ENCODE measurements at regions not wholly inside any gene's neighbourhood (a gene's known extent, or its start where the extent isn't known, plus 50 kb on each side); places are given as distances from the start of the nearest gene placed in this dataset.

GRCh38 chr9:26296910-26297572, 595.6 kb downstream of the CAAP1 start:
- no peak for DNase-seq

DNA sequence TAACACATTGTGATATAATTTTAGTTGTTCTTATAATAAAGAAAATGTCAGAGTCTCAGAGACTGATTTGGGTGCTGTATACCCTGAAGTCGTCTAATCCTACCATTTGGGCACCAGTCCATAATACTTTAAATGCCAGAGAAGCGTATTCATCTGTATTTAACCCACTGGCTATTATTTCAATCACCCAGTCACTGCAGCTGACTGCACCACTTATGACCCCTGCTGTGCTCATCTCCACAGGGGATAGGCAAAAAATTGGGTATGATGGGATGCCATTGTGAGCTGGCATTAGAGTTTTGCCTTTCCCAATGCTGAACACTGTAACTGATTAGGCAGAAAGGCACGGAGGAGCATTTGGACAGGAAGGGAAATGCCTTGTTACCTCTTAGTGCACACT, 599.7 kb downstream of the CAAP1 start:
- DNase-seq: no peak

GRCh38 chr9:26271495-26272122, 593.4 kb upstream of the TUSC1 start:
- DNase-seq: no peak

- DNase-seq: no peak
Observed at GRCh38 chr9:26266146-26266793, 588.0 kb upstream of the TUSC1 start.

GRCh38 chr9:26264709-26265601, 586.7 kb upstream of the TUSC1 start:
- no peak for DNase-seq

DNA sequence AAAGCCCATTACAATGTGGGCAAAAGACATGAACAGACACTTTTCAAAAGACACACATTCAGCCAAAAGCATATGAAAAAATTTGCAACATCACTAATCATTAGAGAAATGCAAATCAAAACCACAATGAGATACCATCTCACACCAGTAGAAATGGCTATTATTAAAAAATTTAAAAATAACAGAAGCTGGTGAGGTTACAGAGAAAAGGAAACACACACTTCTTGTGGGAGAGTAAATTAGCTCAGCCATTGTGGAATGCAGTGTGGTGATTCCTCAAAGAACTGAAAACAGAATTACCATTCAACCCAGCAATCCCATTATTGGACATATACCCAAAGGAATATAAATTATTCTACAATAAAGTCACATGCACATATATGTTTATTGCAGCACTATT, 585.2 kb upstream of the TUSC1 start:
- DNase-seq: no peak

- DNase-seq: no peak
Observed at GRCh38 chr9:26262421-26263107, 584.3 kb upstream of the TUSC1 start.

DNA sequence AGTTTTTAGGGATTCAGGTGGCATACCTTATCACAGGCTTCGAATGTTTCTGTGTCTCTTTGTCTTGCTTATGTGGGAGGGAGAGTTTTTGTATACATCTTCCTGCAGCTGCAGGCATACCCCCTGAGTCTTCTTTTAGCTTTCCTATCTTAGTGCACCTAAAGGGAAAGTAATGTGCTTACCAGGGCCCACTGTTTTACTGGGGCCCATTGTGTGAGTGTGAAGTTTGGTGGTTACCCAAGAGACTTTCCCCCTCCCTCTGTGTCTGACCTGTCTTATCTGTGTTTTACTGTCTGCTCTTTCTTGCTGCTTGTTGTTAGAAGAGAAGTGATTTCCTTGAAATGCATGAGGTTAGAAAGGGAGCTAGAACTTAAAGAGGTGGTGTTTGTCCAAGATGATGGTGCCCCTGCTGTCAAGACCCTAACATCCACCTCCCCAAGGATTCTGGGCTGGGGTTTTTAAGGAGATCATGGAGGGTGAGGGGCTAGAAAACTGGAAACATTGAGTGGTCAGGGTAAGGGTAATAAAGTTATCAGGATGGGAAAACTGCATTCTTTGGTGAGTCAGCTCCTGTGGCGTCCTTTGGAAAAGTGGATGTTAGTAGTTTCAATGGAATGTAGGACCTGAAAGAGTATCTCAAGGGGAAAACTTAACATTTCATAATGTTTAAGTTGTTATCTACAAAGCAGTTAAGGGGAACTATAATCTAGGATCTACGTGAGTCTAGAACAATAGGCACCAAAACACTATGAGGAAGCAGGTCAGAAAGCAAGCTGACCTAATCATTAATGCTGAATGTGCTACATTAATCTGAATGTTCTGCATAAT, 583.5 kb upstream of the TUSC1 start:
- no peak for DNase-seq

DNA sequence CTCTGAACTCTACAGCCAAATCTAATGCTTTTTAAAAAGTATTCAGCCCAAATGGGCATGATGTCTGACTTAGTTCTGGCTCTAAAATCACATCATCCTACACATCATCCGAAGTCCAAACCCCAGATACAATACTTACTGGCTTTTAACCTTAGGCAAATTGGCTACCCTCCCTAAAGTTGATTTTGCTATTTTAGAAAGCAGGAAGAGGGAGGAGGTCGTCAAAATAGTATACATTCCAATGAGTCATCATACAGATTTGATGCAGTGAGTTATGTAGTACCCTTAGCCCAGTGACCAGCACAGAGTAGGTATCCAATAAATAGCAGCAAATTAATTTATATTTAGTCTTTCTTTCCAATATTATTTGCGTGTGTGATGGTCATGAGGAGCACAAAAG, 582.0 kb upstream of the TUSC1 start:
- no peak for DNase-seq

GRCh38 chr9:26247861-26248260, 569.6 kb upstream of the TUSC1 start:
- DNase-seq: no peak

DNA sequence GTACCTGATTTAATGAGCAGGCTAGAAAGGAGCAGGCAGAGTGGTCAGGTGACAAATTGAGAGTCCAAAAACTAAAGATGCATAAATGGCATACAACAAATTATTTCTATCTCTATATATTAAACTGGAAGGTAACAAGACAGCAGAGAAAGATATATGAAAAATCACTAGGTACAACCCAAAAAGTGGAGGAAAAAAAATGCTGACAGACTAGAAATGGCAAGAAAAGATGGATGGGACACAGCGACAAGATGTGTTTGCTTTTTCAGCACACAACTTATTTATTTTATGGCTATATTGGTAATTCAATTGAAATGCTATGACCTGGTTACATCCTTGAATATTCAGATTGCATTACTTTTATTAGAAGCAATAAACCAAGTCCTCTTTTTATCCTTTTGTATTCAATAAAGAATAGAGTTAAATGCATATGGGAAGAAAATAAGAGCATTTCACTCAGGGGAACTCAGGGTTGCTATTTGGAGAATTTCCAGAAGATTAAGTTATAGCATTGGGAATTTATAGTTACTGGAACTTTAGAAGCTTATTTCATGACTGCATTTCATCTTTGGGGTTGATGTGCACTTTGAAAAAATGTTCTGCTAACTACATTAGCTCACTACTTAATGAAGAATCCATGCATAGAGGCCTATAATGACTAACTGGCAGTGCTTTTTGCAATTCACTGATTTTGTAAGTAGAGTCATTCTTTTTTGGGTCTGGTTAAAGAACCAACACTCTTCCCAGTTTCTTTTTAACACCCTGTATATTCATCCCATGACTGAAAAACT, 566.6 kb upstream of the TUSC1 start:
- no peak for DNase-seq

DNA sequence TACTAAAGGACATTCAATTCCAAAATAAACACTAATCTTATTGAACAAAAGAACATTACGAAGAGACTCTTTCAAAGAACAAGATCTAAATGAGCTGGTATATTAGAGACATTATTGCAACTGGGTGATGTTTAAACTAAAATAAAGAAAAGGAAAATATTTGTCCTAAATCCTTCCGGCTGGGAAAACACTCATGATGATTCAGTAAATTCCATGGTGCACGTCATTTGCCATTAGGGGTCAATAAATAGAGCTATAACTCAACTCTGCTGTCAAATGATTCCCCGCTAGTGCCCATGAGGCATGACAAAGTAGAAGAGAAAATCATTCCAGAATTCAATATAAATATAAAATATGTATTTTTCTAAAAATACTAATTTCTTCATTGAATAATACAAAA, 565.5 kb upstream of the TUSC1 start:
- DNase-seq: no peak

DNA sequence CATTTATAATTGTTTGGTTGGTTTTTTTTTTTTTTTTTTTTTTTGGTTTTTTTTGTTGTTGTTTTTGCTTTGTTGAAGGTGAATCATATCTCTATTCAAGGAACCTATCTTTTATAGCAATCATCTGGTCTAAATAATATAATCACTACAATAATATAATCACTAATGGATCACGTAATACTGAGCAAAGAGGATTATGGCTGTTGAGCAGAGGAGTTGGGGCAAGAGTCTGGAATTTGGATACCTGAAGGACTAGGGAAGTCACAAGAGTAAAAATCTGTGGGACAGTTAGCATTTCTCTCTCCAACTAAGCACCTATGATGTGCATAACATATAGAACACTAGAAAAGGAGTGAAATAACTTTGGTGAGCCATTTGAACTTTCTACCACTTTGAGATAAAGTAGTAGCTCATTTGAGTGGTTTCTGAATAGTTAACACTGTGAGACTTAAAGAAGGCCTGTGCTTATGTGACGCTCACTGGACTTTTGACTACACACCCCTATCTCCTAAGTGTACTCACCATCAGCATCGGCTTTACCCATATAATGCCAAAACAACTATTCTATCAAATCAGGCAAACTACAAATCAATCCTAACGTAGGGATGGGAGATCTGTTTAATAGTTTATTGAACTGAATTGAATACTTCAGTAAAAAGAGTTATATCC, 564.9 kb upstream of the TUSC1 start:
- no peak for DNase-seq

DNA sequence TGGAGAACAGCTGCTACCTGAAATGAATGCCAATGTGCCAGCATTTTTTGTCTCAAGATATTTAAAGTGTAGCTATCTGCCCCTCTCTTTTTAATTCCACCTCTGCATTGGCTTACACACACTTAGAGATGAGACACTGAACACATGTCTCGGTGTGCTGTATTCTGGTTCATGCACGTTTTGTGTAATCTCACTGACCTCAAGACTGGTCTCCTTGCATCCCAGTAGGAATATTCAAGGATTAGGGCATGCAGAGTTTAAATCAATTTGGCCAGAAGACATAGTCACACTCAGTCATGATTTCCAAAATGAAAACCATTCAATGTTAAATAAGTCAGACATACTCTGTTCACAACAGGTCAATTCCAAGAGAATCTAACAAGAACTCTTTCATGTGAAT, 561.8 kb upstream of the TUSC1 start:
- DNase-seq: no peak

DNA sequence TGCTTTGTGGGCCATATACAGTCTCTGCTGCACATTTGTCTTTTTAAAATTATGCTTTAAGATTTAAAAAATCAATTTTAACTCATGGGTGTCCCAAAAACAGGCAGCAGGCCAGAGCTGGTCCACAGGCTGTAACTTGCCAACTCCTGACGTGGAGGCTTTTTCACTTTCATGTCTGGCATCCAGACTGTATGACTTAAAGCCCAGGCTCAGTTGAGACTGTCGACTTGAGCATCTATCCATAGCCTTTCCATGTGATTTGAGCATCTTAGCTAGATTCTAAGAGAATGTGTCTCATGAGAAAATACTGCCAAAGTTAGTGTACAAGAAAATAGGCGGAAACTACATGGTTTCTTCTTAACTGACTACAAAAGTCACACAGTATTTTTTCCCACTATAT, 559.0 kb upstream of the TUSC1 start:
- DNase-seq: no peak

GRCh38 chr9:26234865-26235264, 556.6 kb upstream of the TUSC1 start:
- DNase-seq: no peak

GRCh38 chr9:26231391-26231790, 553.1 kb upstream of the TUSC1 start:
- DNase-seq: no peak

DNA sequence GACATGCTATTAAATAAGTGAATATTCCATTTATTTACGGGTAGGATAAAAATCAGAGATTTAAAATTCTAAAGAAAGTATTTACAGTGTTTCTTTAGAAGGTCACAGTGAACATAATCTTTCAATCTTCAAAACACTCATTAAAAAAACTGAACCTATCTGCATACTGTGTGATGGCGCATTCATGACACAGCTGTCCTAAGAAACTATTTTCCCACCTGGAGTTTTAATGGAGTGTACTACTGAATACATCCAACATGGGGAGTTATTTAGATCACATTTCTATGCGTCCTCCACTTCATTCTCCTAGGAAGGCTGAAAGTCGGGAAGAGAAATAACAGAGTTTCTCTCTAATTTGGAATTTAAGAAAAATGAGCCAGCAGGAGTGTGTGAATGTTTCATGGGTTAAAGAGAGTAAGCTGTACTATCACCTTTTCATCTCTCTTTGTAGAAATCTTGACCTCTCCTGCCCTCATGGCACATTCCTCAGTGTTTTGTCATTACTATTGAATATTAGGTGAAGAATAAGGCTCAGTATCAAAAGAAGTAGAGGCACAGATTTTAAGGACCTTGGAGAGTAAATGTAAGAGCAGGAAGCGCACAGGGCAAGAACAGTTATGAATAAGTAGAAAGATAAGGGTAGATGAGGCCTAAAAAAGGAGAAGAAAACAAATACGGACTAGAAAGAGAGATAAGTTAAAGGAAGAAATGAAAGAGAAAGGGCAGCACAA, 551.2 kb upstream of the TUSC1 start:
- DNase-seq: no peak

- DNase-seq: no peak
Observed at GRCh38 chr9:26228273-26228672, 550.0 kb upstream of the TUSC1 start.

DNA sequence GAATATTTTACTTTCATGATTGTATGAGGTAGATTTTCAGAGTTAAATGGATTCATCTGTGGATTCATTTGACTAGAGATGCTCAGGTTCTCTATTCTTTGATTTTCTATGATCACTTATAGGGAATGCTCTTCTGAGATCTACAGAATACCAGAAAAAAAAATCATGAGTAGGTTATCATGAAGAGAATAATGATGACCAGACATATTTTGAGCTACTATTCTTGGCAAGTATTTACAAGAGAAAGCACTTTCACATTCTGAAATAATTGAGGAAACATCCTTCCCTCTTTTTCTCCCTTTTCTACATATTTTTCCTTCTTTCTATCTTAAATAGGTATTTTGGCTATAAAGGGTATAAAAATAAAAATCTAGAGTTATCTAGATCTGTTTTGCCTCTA, 543.0 kb upstream of the TUSC1 start:
- no peak for DNase-seq

Measured in NCI-H1048 (cell line).